GM23338 (cell line): ENCODE measurements at regions not wholly inside any gene's neighbourhood (a gene's known extent, or its start where the extent isn't known, plus 50 kb on each side); places are given as distances from the start of the nearest gene placed in this dataset.

ENCODE experiments used
- ATAC-seq: fragments of 200-7000 bp; cut with Tn5 transposase; 3 replicates; pipeline ENCODE4 v1.9.1; 2020
- DNase-seq: peaks from one replicate; pipeline ENCODE4 v3.0.0-alpha.2; 2015; ENCODE audit warnings: low spot score
- H2AFZ ChIP-seq: fragments of 200-600 bp; sonication (generic); 2 replicates; pipeline ENCODE4 v1.8.0; 2016; ENCODE audit warnings: antibody characterized with exemption, mild to moderate bottlenecking, moderate library complexity
- H3F3A ChIP-seq: fragments of 200-600 bp; sonication (generic); replicated peaks from 2 replicates; pipeline ENCODE4 v1.8.0; 2017; ENCODE audit warnings: antibody characterized with exemption, mixed run types, low read depth
- H3K27ac ChIP-seq: fragments of 200-600 bp; sonication (generic); 2 replicates; pipeline ENCODE4 v1.6.1; 2016; ENCODE audit warnings: low read depth
- H3K27me3 ChIP-seq: fragments of 200-600 bp; sonication (generic); 2 replicates; pipeline ENCODE4 v1.8.0; 2016; ENCODE audit warnings: mild to moderate bottlenecking, mixed run types, moderate library complexity; ENCODE audit not compliant: insufficient read depth
- H3K36me3 ChIP-seq: fragments of 200-600 bp; sonication (generic); 2 replicates; pipeline ENCODE4 v1.8.0; 2016; ENCODE audit warnings: mild to moderate bottlenecking; ENCODE audit not compliant: insufficient read depth
- H3K4me1 ChIP-seq: fragments of 200-600 bp; sonication (generic); 2 replicates; pipeline ENCODE4 v1.8.0; 2016; ENCODE audit warnings: mild to moderate bottlenecking, moderate library complexity; ENCODE audit not compliant: insufficient read depth
- H3K4me2 ChIP-seq: fragments of 200-600 bp; sonication (generic); 2 replicates; pipeline ENCODE4 v1.7.1; 2017; ENCODE audit warnings: mixed run types
- H3K4me3 ChIP-seq: fragments of 200-600 bp; sonication (generic); 2 replicates; pipeline ENCODE4 v1.6.1; 2016; ENCODE audit warnings: mixed run types
- H3K79me2 ChIP-seq: fragments of 200-600 bp; sonication (generic); replicated peaks from 2 replicates; pipeline ENCODE4 v1.8.0; 2017; ENCODE audit warnings: mild to moderate bottlenecking; ENCODE audit not compliant: insufficient read depth
- H3K9me2 ChIP-seq: fragments of 200-600 bp; sonication (generic); 2 replicates; pipeline ENCODE4 v1.8.0; 2017; ENCODE audit not compliant: insufficient read depth
- H4K20me1 ChIP-seq: fragments of 200-600 bp; sonication (generic); replicated peaks from 2 replicates; pipeline ENCODE4 v1.8.0; 2017; ENCODE audit warnings: mild to moderate bottlenecking; ENCODE audit not compliant: insufficient read depth
- H3K27ac Mint-ChIP-seq: 2 replicates; pipeline ENCODE4 v1.8.0; 2020; ENCODE audit warnings: inconsistent platforms, mild to moderate bottlenecking, moderate library complexity, mixed read lengths
- H3K27me3 Mint-ChIP-seq: 3 replicates; pipeline ENCODE4 v1.8.0; 2022; ENCODE audit warnings: low read depth, mild to moderate bottlenecking, moderate library complexity, mixed read lengths, inconsistent platforms; ENCODE audit not compliant: insufficient read depth, poor library complexity
- H3K36me3 Mint-ChIP-seq: 3 replicates; pipeline ENCODE4 v1.8.0; 2021; ENCODE audit warnings: low read depth, mild to moderate bottlenecking, inconsistent platforms, moderate library complexity, mixed read lengths
- H3K4me1 Mint-ChIP-seq: 3 replicates; pipeline ENCODE4 v1.8.0; 2020; ENCODE audit warnings: mild to moderate bottlenecking, inconsistent platforms, mixed read lengths
- H3K4me3 Mint-ChIP-seq: 3 replicates; pipeline ENCODE4 v1.8.0; 2021; ENCODE audit warnings: moderate library complexity, mild to moderate bottlenecking, inconsistent platforms, mixed read lengths
- H3K9me3 Mint-ChIP-seq: 3 replicates; pipeline ENCODE4 v1.8.0; 2020; ENCODE audit warnings: moderate library complexity, mild to moderate bottlenecking, inconsistent platforms, mixed read lengths
- CTCF ChIP-seq, 2 experiments: fragments of 200-600 bp in 1 of 2; sonication (generic) in 1 of 2; conservative IDR thresholded peaks; 2 replicates each; pipeline versions ENCODE4 v1.5.1 to v1.6.1; 2016 to 2017; ENCODE audit warnings: antibody characterized with exemption in 2 of 2, low read depth in 2 of 2, mild to moderate bottlenecking in 2 of 2, moderate library complexity in 1 of 2
- EZH2 ChIP-seq: fragments of 200-600 bp; sonication (generic); IDR thresholded peaks from one replicate; pipeline ENCODE4 v1.8.0; 2017; ENCODE audit warnings: antibody characterized with exemption, mild to moderate bottlenecking, low read depth; ENCODE audit not compliant: unreplicated experiment
- EZH2phosphoT487 ChIP-seq: fragments of 200-600 bp; sonication (generic); IDR thresholded peaks from one replicate; pipeline ENCODE4 v1.8.1; 2018; ENCODE audit warnings: antibody characterized with exemption; ENCODE audit not compliant: unreplicated experiment
- NANOG ChIP-seq: IDR thresholded peaks from 2 replicates; pipeline ENCODE4 v1.6.1; 2016; ENCODE audit warnings: antibody characterized with exemption, borderline replicate concordance
- POLR2AphosphoS5 ChIP-seq: IDR thresholded peaks from 2 replicates; pipeline ENCODE4 v1.6.1; 2016; ENCODE audit warnings: antibody characterized with exemption, low read depth
- STAT1 ChIP-seq: IDR thresholded peaks from one replicate; pipeline ENCODE4 v1.6.1; 2016; ENCODE audit warnings: antibody characterized with exemption; ENCODE audit not compliant: unreplicated experiment
- ZNF114 ChIP-seq: fragments of 250-450 bp; sonication (Bioruptor Pico); IDR thresholded peaks from 2 replicates; pipeline ENCODE4 v1.5.0; 2020; ENCODE audit warnings: mild to moderate bottlenecking, moderate library complexity
- ZNF331 ChIP-seq: fragments of 250-450 bp; sonication (Bioruptor Pico); IDR thresholded peaks from 2 replicates; pipeline ENCODE4 v1.5.0; 2020; ENCODE audit warnings: low read depth, mild to moderate bottlenecking, moderate library complexity
- TF ChIP-seq, protein P1 (sequence below): IDR thresholded peaks from 2 replicates; pipeline ENCODE4 v1.6.1; 2016; ENCODE audit warnings: antibody characterized with exemption
- TF ChIP-seq, protein P2 (sequence below): fragments of 250-450 bp; sonication (Bioruptor Pico); IDR thresholded peaks from 2 replicates; pipeline ENCODE4 v1.5.0; 2020; ENCODE audit warnings: mild to moderate bottlenecking, moderate library complexity

GRCh38 chr14:35978561-35978960, 152.4 kb downstream of the BRMS1L start:
- Mint-ChIP-seq H3K9me3 (peaks cover 20% of the 10 kb centered on the region; the same call in 2 of the 3 replicates), H3K4me1 (no peaks in the 10 kb centered on the region), H3K27ac (no peak overlapping the region), H3K4me3 (no peak overlapping the region), H3K27me3 (no peaks in the 10 kb centered on the region), H3K36me3 (no peaks in the 10 kb centered on the region; the same call in 2 of the 3 replicates)
- Histone ChIP-seq H3K9me2 (no peaks in the 10 kb centered on the region), H3K27ac (no peak overlapping the region), H4K20me1 (no peaks in the 10 kb centered on the region), H3K4me1 (no peaks in the 10 kb centered on the region), H3F3A (no peaks in the 10 kb centered on the region), H3K4me2 (no peak overlapping the region), H3K4me3 (no peak overlapping the region), H3K36me3 (no peaks in the 10 kb centered on the region), H3K79me2 (no peaks in the 10 kb centered on the region), H3K27me3 (no peaks in the 10 kb centered on the region), H2AFZ (no peak overlapping the region)
- no peak for TF ChIP-seq ZNF114 (CRISPR knock-in tag)
- DNase-seq (no peak), ATAC-seq (no peak)

DNA sequence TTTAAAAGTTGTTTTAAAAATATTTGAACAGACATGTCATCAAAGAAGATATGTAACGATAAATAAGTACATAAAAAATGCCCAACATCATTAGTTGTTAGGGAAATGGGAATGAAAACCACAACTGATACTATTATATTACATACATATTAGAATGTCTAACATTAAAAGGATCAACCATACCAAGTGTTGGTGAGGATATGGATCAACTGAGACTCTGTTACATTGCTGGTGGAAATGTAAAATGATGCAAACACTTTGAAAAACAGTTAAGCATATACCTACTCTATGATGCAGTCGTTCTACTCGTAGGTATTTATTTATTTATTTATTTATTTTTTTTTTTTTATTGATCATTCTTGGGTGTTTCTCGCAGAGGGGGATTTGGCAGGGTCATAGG, 149.7 kb downstream of the BRMS1L start:
- no peaks in the 10 kb centered on the region for H3K4me1 ChIP-seq
- no peaks in the 10 kb centered on the region for H3K4me1 Mint-ChIP-seq
- TF ChIP-seq, protein P1, sequence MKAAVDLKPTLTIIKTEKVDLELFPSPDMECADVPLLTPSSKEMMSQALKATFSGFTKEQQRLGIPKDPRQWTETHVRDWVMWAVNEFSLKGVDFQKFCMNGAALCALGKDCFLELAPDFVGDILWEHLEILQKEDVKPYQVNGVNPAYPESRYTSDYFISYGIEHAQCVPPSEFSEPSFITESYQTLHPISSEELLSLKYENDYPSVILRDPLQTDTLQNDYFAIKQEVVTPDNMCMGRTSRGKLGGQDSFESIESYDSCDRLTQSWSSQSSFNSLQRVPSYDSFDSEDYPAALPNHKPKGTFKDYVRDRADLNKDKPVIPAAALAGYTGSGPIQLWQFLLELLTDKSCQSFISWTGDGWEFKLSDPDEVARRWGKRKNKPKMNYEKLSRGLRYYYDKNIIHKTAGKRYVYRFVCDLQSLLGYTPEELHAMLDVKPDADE, result no peak
- TF ChIP-seq POLR2AphosphoS5 (no peak), EZH2phosphoT487 (no peak), EZH2 (no peak), ZNF331 (no peak), CTCF (conservative IDR thresholded peaks at IDR 0.05; ENCODE audit: low read depth in 2 of 2) (no peak), NANOG (no peak), STAT1 (no peak), ZNF114 (CRISPR knock-in tag) (no peak)
- TF ChIP-seq, protein P2, sequence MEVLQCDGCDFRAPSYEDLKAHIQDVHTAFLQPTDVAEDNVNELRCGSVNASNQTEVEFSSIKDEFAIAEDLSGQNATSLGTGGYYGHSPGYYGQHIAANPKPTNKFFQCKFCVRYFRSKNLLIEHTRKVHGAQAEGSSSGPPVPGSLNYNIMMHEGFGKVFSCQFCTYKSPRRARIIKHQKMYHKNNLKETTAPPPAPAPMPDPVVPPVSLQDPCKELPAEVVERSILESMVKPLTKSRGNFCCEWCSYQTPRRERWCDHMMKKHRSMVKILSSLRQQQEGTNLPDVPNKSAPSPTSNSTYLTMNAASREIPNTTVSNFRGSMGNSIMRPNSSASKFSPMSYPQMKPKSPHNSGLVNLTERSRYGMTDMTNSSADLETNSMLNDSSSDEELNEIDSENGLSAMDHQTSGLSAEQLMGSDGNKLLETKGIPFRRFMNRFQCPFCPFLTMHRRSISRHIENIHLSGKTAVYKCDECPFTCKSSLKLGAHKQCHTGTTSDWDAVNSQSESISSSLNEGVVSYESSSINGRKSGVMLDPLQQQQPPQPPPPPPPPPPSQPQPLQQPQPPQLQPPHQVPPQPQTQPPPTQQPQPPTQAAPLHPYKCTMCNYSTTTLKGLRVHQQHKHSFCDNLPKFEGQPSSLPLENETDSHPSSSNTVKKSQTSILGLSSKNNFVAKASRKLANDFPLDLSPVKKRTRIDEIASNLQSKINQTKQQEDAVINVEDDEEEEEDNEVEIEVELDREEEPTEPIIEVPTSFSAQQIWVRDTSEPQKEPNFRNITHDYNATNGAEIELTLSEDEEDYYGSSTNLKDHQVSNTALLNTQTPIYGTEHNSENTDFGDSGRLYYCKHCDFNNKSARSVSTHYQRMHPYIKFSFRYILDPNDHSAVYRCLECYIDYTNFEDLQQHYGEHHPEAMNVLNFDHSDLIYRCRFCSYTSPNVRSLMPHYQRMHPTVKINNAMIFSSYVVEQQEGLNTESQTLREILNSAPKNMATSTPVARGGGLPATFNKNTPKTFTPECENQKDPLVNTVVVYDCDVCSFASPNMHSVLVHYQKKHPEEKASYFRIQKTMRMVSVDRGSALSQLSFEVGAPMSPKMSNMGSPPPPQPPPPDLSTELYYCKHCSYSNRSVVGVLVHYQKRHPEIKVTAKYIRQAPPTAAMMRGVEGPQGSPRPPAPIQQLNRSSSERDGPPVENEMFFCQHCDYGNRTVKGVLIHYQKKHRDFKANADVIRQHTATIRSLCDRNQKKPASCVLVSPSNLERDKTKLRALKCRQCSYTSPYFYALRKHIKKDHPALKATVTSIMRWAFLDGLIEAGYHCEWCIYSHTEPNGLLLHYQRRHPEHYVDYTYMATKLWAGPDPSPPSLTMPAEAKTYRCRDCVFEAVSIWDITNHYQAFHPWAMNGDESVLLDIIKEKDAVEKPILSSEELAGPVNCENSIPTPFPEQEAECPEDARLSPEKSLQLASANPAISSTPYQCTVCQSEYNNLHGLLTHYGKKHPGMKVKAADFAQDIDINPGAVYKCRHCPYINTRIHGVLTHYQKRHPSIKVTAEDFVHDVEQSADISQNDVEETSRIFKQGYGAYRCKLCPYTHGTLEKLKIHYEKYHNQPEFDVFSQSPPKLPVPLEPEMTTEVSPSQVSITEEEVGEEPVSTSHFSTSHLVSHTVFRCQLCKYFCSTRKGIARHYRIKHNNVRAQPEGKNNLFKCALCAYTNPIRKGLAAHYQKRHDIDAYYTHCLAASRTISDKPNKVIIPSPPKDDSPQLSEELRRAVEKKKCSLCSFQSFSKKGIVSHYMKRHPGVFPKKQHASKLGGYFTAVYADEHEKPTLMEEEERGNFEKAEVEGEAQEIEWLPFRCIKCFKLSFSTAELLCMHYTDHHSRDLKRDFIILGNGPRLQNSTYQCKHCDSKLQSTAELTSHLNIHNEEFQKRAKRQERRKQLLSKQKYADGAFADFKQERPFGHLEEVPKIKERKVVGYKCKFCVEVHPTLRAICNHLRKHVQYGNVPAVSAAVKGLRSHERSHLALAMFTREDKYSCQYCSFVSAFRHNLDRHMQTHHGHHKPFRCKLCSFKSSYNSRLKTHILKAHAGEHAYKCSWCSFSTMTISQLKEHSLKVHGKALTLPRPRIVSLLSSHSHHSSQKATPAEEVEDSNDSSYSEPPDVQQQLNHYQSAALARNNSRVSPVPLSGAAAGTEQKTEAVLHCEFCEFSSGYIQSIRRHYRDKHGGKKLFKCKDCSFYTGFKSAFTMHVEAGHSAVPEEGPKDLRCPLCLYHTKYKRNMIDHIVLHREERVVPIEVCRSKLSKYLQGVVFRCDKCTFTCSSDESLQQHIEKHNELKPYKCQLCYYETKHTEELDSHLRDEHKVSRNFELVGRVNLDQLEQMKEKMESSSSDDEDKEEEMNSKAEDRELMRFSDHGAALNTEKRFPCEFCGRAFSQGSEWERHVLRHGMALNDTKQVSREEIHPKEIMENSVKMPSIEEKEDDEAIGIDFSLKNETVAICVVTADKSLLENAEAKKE (CRISPR knock-in tag), result no peak
- H3K9me3 Mint-ChIP-seq, result peaks cover 17% of the 10 kb centered on the region; the same call in 2 of the 3 replicates
- H3K9me2 ChIP-seq, result no peaks in the 10 kb centered on the region
- H3K27me3 Mint-ChIP-seq, result peaks cover 2% of the 10 kb centered on the region
- H3K79me2 ChIP-seq, result no peaks in the 10 kb centered on the region
- no peak for DNase-seq
- H3K27ac ChIP-seq, result no peak overlapping the region
- no peaks in the 10 kb centered on the region; the same call in 2 of the 3 replicates for H3K36me3 Mint-ChIP-seq
- H3K4me3 ChIP-seq, result no peak overlapping the region
- no peak for ATAC-seq
- H3K4me2 ChIP-seq, result no peak overlapping the region
- H3K4me3 Mint-ChIP-seq, result no peak overlapping the region
- no peak overlapping the region for H3K27ac Mint-ChIP-seq
- no peaks in the 10 kb centered on the region for H3F3A ChIP-seq
- no peak overlapping the region for H2AFZ ChIP-seq
- no peaks in the 10 kb centered on the region for H3K27me3 ChIP-seq
- no peaks in the 10 kb centered on the region for H3K36me3 ChIP-seq
- no peaks in the 10 kb centered on the region for H4K20me1 ChIP-seq
